ENCODE measurements at regions not wholly inside any gene's neighbourhood (a gene's known extent, or its start where the extent isn't known, plus 50 kb on each side); places are given as distances from the start of the nearest gene placed in this dataset.

DNA sequence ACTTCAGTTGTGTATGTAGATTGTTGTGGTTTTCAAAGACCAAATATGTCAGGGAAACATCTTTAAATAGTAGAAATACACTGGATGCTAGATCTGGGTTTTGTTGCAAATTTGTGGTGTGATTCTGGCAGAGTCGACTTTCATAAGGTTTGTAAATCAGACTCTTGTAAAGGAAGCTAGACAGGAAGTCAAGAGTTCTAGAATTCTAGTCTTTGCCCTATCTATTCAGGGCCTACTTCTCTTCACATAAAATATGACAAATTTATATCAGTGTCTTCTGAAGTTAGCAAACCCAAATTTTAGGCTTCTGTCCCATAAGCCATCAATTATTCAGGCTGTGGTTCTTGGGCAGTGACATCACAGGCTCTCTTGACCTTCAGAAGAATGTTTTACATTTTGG lies 1579.2 kb upstream of the PIK3C3 start:
- POLR2A ChIA-PET (ENCODE audit: partially characterized antibody) = no interaction called here
- no peak for DNase-seq (ENCODE audit: low read depth in 1 of 2, low spot score in 2 of 2)
- no peak overlapping the region for H2BK12ac ChIP-seq (ENCODE audit: low read depth, low read length)
- TF ChIP-seq HDAC6 (IDR thresholded peaks at IDR 0.05; ENCODE audit: low read depth, low read length) (no peak), MAX (IDR thresholded peaks at IDR 0.05) (no peak), GTF2F1 (IDR thresholded peaks at IDR 0.05; ENCODE audit: borderline replicate concordance, low read depth, low read length) (no peak), BRCA1 (IDR thresholded peaks at IDR 0.05; ENCODE audit: low read depth, low read length) (no peak), SIRT6 (IDR thresholded peaks at IDR 0.05; ENCODE audit: low read length) (no peak), JUND (IDR thresholded peaks at IDR 0.05; ENCODE audit: low read length) (no peak), TBP (IDR thresholded peaks at IDR 0.05; ENCODE audit: low read depth, low read length) (no peak), POU5F1 (IDR thresholded peaks at IDR 0.05; ENCODE audit: low read depth, low read length) (no peak), BCL11A (IDR thresholded peaks at IDR 0.05; ENCODE audit: low read depth in 2 of 2, low read length in 2 of 2) (no peak), EZH2 (IDR thresholded peaks at IDR 0.05; ENCODE audit: low read depth, low read length, severe bottlenecking) (no peak), RAD21 (IDR thresholded peaks at IDR 0.05 in 1 of 2, conservative IDR thresholded peaks at IDR 0.05 in 1 of 2; ENCODE audit: low read depth in 2 of 2, low read length in 2 of 2) (no peak), ZNF274 (IDR thresholded peaks at IDR 0.05; ENCODE audit: borderline replicate concordance, extremely low read depth, low read length) (no peak), POLR2AphosphoS5 (IDR thresholded peaks at IDR 0.05; ENCODE audit: low read depth, low read length) (no peak)
- TF ChIP-seq, protein P1, sequence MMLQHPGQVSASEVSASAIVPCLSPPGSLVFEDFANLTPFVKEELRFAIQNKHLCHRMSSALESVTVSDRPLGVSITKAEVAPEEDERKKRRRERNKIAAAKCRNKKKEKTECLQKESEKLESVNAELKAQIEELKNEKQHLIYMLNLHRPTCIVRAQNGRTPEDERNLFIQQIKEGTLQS (IDR thresholded peaks at IDR 0.05; ENCODE audit: insufficient read depth, low read depth, low read length) = no peak

More for the DNA sequence above, 1579.2 kb upstream of the PIK3C3 start:
- H3K27ac ChIP-seq (ENCODE audit: low read depth, low read length) = no peak overlapping the region
- H3K79me1 ChIP-seq (ENCODE audit: low read depth, low read length) = no peaks in the 10 kb centered on the region
- no peaks in the 10 kb centered on the region for H3K79me2 ChIP-seq (ENCODE audit: control insufficient read depth in 1 of 2, insufficient read depth in 2 of 2, low read length in 2 of 2)
- FAIRE-seq = no peak
- H3K9ac ChIP-seq (replicated peaks in 1 of 4; ENCODE audit: extremely low read depth in 1 of 4, low read depth in 3 of 4, low read length in 3 of 4) = no peak overlapping the region
- H3K18ac ChIP-seq (ENCODE audit: extremely low read depth, low read length) = no peak overlapping the region
- no peak overlapping the region for H3K4me3 ChIP-seq (ENCODE audit: extremely low read depth in 1 of 4, insufficient read depth in 2 of 4, low read depth in 3 of 4, low read length in 4 of 4)
- no peak overlapping the region for H2AK5ac ChIP-seq (ENCODE audit: low read depth, low read length)
- H4K20me1 ChIP-seq (replicated peaks in 1 of 2; ENCODE audit: control insufficient read depth in 1 of 2, insufficient read depth in 2 of 2, low read length in 2 of 2) = peaks cover 0 to 1% of the 10 kb centered on the region in 2 experiments
- CTCF ChIA-PET (ENCODE audit: partially characterized antibody) = no interaction called here
- no peak overlapping the region for H2BK20ac ChIP-seq (ENCODE audit: low read length)
- H3K36me3 ChIP-seq (ENCODE audit: control insufficient read depth in 2 of 4, insufficient read depth in 4 of 4, low read length in 3 of 4) = no peaks in the 10 kb centered on the region
- no peak overlapping the region for H4K8ac ChIP-seq (ENCODE audit: extremely low read depth, insufficient read depth, low read length)
- H3K27me3 ChIP-seq (replicated peaks in 1 of 4; ENCODE audit: control insufficient read depth in 3 of 4, extremely low read depth in 1 of 4, insufficient read depth in 3 of 4, low read length in 3 of 4) = no peaks in the 10 kb centered on the region
- H3K4ac ChIP-seq (replicated peaks; ENCODE audit: insufficient read length, low read depth, low read length) = no peak overlapping the region
- 83% methylated on average over 1 of the region's 1 CpG; no CpG with 5 or more reads in 1 of the 2 experiments for WGBS, 2 experiments (ENCODE audit: extremely low coverage in 1 of 2, insufficient coverage in 1 of 2, insufficient read length in 1 of 2, insufficient replicate concordance in 2 of 2, low coverage in 1 of 2, low lambda C conversion rate in 2 of 2, missing lambda C conversion rate in 1 of 2)
- no peak overlapping the region for H3K56ac ChIP-seq (replicated peaks; ENCODE audit: insufficient read length, low read depth, low read length)
- H2BK15ac ChIP-seq (ENCODE audit: low read length) = no peak overlapping the region
- H2BK5ac ChIP-seq (ENCODE audit: low read depth, low read length) = no peak overlapping the region
- no peak overlapping the region for H2AFZ ChIP-seq (ENCODE audit: low read length)
- no peak overlapping the region for H4K5ac ChIP-seq (ENCODE audit: insufficient read length, low read depth, low read length)
- H3K9me3 ChIP-seq (ENCODE audit: insufficient read depth in 2 of 2, low read depth in 1 of 2, low read length in 1 of 2) = no peaks in the 10 kb centered on the region
- no peak overlapping the region for H3K14ac ChIP-seq (ENCODE audit: insufficient read length)
- no peaks in the 10 kb centered on the region for H3K23me2 ChIP-seq (ENCODE audit: low read depth, low read length)
- H3K4me1 ChIP-seq (replicated peaks in 1 of 4; ENCODE audit: control insufficient read depth in 3 of 4, insufficient read depth in 4 of 4, low read length in 3 of 4) = no peaks in the 10 kb centered on the region
- H4K91ac ChIP-seq (replicated peaks; ENCODE audit: insufficient read length, low read length) = no peak overlapping the region
- no peak overlapping the region for H3K23ac ChIP-seq (ENCODE audit: insufficient read length)
- no peak overlapping the region for H3K4me2 ChIP-seq (ENCODE audit: insufficient read depth in 1 of 2, low read depth in 2 of 2, low read length in 2 of 2)
- H2BK120ac ChIP-seq (replicated peaks; ENCODE audit: low read depth, low read length) = no peak overlapping the region

Data from H1 (cell line).